CD4-positive, alpha-beta T cell treated with Interleukin-21 for 1 hour (primary cell): ENCODE measurements at regions not wholly inside any gene's neighbourhood (a gene's known extent, or its start where the extent isn't known, plus 50 kb on each side); places are given as distances from the start of the nearest gene placed in this dataset.
"Not testable (repeated sequence)": the region's sequence is repeated elsewhere in the genome, so short reads cannot be mapped to it uniquely, and the experiment has no call there.

Experiments used
- DNase-seq: peaks from one replicate; pipeline ENCODE4 v3.0.0-alpha.2; 2020

GRCh38 chr16:22627043-22627442 is 116.4 kb downstream of the NPIPB5 start:
- no peak for DNase-seq

- DNase-seq = no peak
These were observed 118.3 kb downstream of the NPIPB5 start for GRCh38 chr16:22628994-22629393.

GRCh38 chr16:22630242-22630641 is 119.6 kb downstream of the NPIPB5 start:
- DNase-seq = no peak

- no peak for DNase-seq
These were observed 120.6 kb downstream of the NPIPB5 start for GRCh38 chr16:22631264-22631663.

- no peak for DNase-seq
These were observed 121.9 kb downstream of the NPIPB5 start for GRCh38 chr16:22632606-22633005.

GRCh38 chr16:22633280-22633679 is 122.6 kb downstream of the NPIPB5 start:
- no peak for DNase-seq

GRCh38 chr16:22633799-22634198 is 123.1 kb downstream of the NPIPB5 start:
- DNase-seq = no peak

GRCh38 chr16:22634954-22635353 is 124.3 kb downstream of the NPIPB5 start:
- no peak for DNase-seq

- DNase-seq = no peak
These were observed 124.7 kb downstream of the NPIPB5 start for GRCh38 chr16:22635357-22635761.

- no peak for DNase-seq
These were observed 125.1 kb downstream of the NPIPB5 start for GRCh38 chr16:22635801-22636200.

- DNase-seq = no peak
These were observed 127.9 kb downstream of the NPIPB5 start for GRCh38 chr16:22638393-22639206.

GRCh38 chr16:22641131-22641628 is 130.5 kb downstream of the NPIPB5 start:
- DNase-seq = no peak

GRCh38 chr16:22642416-22643088 is 131.9 kb downstream of the NPIPB5 start:
- no peak for DNase-seq

GRCh38 chr16:22643203-22643602 is 132.5 kb downstream of the NPIPB5 start:
- not testable (repeated sequence) for DNase-seq

GRCh38 chr16:22643886-22644285 is 133.2 kb downstream of the NPIPB5 start:
- DNase-seq = no peak

- DNase-seq = no peak
These were observed 135.2 kb downstream of the NPIPB5 start for GRCh38 chr16:22645868-22646267.

GRCh38 chr16:22646948-22647556 is 136.4 kb downstream of the NPIPB5 start:
- DNase-seq = no peak

GRCh38 chr16:22648141-22648540 is 137.4 kb downstream of the NPIPB5 start:
- no peak for DNase-seq

- DNase-seq = no peak
These were observed 138.2 kb downstream of the NPIPB5 start for GRCh38 chr16:22648941-22649340.

- not testable (repeated sequence) for DNase-seq
These were observed 140.6 kb downstream of the NPIPB5 start for GRCh38 chr16:22651111-22651817.

- no peak for DNase-seq
These were observed 141.8 kb downstream of the NPIPB5 start for GRCh38 chr16:22652463-22652845.

GRCh38 chr16:22653876-22654275 is 143.2 kb downstream of the NPIPB5 start:
- no peak for DNase-seq

GRCh38 chr16:22656573-22656972 is 145.9 kb downstream of the NPIPB5 start:
- not testable (repeated sequence) for DNase-seq
